ENCODE measurements at regions not wholly inside any gene's neighbourhood (a gene's known extent, or its start where the extent isn't known, plus 50 kb on each side); places are given as distances from the start of the nearest gene placed in this dataset.

DNA sequence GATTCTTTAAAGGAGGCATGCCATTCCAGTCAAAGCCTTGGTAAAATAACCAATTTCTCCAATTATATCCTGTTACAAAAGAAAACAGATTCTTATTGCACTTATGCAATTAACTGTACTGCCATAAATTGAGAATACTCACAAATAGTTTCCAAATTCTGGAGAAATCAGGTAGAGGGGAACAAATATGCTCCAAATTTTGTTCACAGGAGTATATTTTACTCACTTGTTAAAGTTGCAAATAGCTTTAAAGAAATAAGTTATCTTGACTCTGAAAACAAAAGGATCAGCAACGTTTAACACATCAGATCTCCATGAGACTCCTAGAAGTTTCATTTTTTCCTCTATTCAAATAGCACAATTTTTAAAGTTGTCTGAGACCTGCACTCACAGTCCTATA is 712.1 kb upstream of the ARRDC4 start:
- Mint-ChIP-seq H3K27me3 (no peaks in the 10 kb centered on the region), H3K27ac (no peak overlapping the region), H3K4me1 (no peaks in the 10 kb centered on the region), H3K4me3 (no peak overlapping the region), H3K9me3 (peaks cover 5 to 9% of the 10 kb centered on the region in 2 donors), H3K36me3 (no peaks in the 10 kb centered on the region)
- no peak for ATAC-seq (replicated peaks)
- no peak for DNase-seq

- no peak overlapping the region for H3K27ac Mint-ChIP-seq
- H3K27me3 Mint-ChIP-seq, result no peaks in the 10 kb centered on the region
- no peak overlapping the region for H3K4me3 Mint-ChIP-seq
- H3K9me3 Mint-ChIP-seq, result peaks cover 2 to 4% of the 10 kb centered on the region in 2 donors
- no peaks in the 10 kb centered on the region for H3K36me3 Mint-ChIP-seq
- DNase-seq (no peak), ATAC-seq (replicated peaks) (no peak)
- no peaks in the 10 kb centered on the region for H3K4me1 Mint-ChIP-seq
Measured at GRCh38 chr15:97259943-97260342, 700.6 kb upstream of the ARRDC4 start.

DNA sequence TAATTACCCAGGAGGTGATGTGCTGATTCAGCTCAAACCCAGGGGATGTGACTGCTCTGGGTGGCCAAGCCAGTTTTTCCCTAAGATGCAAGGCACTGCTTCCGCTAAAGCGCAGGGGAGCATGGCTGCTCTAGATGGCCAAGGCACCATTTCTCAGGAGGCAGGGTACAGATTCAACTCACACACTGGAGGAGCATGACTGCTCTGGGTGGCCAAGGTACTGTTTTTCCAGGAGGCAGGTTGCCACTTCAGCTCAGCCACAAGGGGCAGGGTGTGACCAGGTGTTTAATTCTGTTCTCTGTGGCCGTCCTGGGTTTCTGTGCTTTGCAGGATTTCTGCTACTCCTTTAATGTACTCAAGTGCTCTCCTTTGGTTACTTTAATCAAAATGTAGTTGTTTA is 659.3 kb upstream of the ARRDC4 start:
- Mint-ChIP-seq H3K27ac (no peak overlapping the region), H3K4me1 (no peaks in the 10 kb centered on the region), H3K27me3 (no peaks in the 10 kb centered on the region), H3K4me3 (no peak overlapping the region), H3K9me3 (peaks cover 0 to 4% of the 10 kb centered on the region in 2 donors), H3K36me3 (no peaks in the 10 kb centered on the region)
- ATAC-seq (replicated peaks) (no peak), DNase-seq (no peak)

- Mint-ChIP-seq H3K36me3 (no peaks in the 10 kb centered on the region), H3K27ac (no peak overlapping the region), H3K4me1 (no peaks in the 10 kb centered on the region), H3K9me3 (peaks cover 3 to 7% of the 10 kb centered on the region in 2 donors), H3K4me3 (no peak overlapping the region), H3K27me3 (no peaks in the 10 kb centered on the region)
- ATAC-seq (replicated peaks) (no peak), DNase-seq (no peak)
Measured at GRCh38 chr15:97316362-97316761, 644.1 kb upstream of the ARRDC4 start.

DNA sequence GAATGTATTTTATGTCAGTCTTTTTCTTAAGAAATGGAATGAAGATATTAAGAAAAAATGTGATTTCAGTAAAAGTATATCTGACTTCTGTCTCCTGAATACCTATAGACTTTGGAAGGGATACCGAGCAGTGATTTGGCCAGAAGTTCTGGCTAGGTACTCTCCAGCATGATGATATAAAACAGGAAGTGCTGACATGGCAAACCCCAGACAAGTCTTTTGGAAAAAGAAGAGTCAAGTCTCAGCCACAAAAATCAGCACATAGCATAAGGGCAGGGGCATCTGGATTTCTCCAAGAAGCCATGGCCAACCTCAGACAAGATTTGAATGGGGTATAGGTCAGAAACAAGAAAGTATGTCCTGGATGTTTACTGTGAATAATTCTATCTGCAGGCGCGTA is 643.3 kb upstream of the ARRDC4 start:
- Mint-ChIP-seq H3K4me1 (no peaks in the 10 kb centered on the region), H3K27me3 (no peaks in the 10 kb centered on the region), H3K36me3 (no peaks in the 10 kb centered on the region), H3K27ac (no peak overlapping the region), H3K9me3 (peaks cover 3 to 7% of the 10 kb centered on the region in 2 donors), H3K4me3 (no peak overlapping the region)
- ATAC-seq (replicated peaks), result no peak
- DNase-seq, result no peak

DNA sequence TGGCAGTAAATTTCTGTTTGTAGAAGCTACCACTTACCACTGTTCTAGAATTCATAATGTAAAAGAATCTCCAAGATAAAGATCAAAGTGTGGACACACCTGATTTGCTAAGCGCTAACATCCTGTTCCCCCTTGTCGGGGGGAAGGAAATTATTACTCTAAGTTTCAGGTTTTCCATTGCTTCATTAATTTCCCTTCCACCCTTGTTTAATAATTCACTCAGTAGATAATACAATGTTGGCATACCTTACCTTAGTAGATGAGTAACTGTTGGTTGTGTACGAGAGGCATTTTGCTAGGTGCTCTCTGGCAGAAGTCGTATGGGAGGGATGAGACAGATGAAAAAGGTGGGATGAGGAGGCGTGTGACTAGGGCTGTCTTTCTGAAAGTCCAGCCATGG is 641.2 kb upstream of the ARRDC4 start:
- H3K27ac Mint-ChIP-seq, result no peak overlapping the region
- no peak overlapping the region for H3K4me3 Mint-ChIP-seq

GRCh38 chr15:97346221-97346620 is 614.3 kb upstream of the ARRDC4 start:
- ATAC-seq (replicated peaks) (no peak), DNase-seq (no peak)
- Mint-ChIP-seq H3K36me3 (no peaks in the 10 kb centered on the region), H3K27ac (no peak overlapping the region), H3K27me3 (no peaks in the 10 kb centered on the region), H3K4me3 (no peak overlapping the region), H3K4me1 (no peaks in the 10 kb centered on the region), H3K9me3 (peaks cover 3% of the 10 kb centered on the region in 2 donors)

More for the DNA sequence above, 641.2 kb upstream of the ARRDC4 start:
- no peaks in the 10 kb centered on the region for H3K4me1 Mint-ChIP-seq
- H3K27me3 Mint-ChIP-seq, result no peaks in the 10 kb centered on the region
- no peaks in the 10 kb centered on the region for H3K36me3 Mint-ChIP-seq
- no peak for ATAC-seq (replicated peaks)
- peaks cover 2 to 11% of the 10 kb centered on the region in 2 donors for H3K9me3 Mint-ChIP-seq
- DNase-seq, result no peak

- H3K27ac Mint-ChIP-seq, result no peak overlapping the region
- no peak overlapping the region for H3K4me3 Mint-ChIP-seq
- no peaks in the 10 kb centered on the region for H3K36me3 Mint-ChIP-seq
- peaks cover 3 to 7% of the 10 kb centered on the region in 2 donors for H3K9me3 Mint-ChIP-seq
- no peaks in the 10 kb centered on the region for H3K27me3 Mint-ChIP-seq
- no peak for ATAC-seq (replicated peaks)
- no peak for DNase-seq
- no peaks in the 10 kb centered on the region for H3K4me1 Mint-ChIP-seq
Measured at GRCh38 chr15:97350813-97351212, 609.7 kb upstream of the ARRDC4 start.

- no peaks in the 10 kb centered on the region for H3K36me3 Mint-ChIP-seq
- no peaks in the 10 kb centered on the region for H3K4me1 Mint-ChIP-seq
- peaks cover 0 to 3% of the 10 kb centered on the region in 2 donors for H3K9me3 Mint-ChIP-seq
- no peak overlapping the region for H3K27ac Mint-ChIP-seq
- H3K27me3 Mint-ChIP-seq, result no peaks in the 10 kb centered on the region
- ATAC-seq (replicated peaks) (no peak), DNase-seq (no peak)
- no peak overlapping the region for H3K4me3 Mint-ChIP-seq
Measured at GRCh38 chr15:97383516-97383915, 577.0 kb upstream of the ARRDC4 start.

DNA sequence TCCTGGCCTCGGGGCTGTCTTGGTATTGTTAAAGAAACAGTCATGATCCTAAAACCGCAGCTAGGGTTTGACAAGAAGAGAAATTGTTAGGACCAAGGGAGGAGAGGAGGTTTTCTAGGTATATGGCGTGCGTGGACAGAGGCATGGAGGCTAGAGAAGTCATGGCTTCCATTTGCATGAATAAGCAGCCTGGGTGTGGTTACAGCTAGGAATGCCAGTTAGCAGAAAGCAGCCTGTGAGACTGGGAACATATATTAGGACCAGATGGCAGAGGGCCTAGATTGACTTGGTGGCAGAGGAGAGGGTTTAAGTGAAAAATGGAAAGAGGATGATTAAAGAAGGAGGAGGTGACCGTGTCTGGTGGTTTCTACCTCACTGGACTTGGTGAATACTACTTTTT is 573.6 kb upstream of the ARRDC4 start:
- Mint-ChIP-seq H3K27ac (no peak overlapping the region), H3K4me3 (no peak overlapping the region), H3K36me3 (no peaks in the 10 kb centered on the region), H3K9me3 (peaks cover 0 to 3% of the 10 kb centered on the region in 2 donors), H3K27me3 (no peaks in the 10 kb centered on the region), H3K4me1 (no peaks in the 10 kb centered on the region)
- ATAC-seq (replicated peaks) (no peak), DNase-seq (no peak)

- Mint-ChIP-seq H3K36me3 (no peaks in the 10 kb centered on the region), H3K9me3 (peaks cover 0 to 1% of the 10 kb centered on the region in 2 donors), H3K4me1 (no peaks in the 10 kb centered on the region), H3K27ac (no peak overlapping the region), H3K27me3 (no peaks in the 10 kb centered on the region), H3K4me3 (no peak overlapping the region)
- DNase-seq (no peak), ATAC-seq (replicated peaks) (no peak)
Measured at GRCh38 chr15:97401195-97401594, 559.3 kb upstream of the ARRDC4 start.

GRCh38 chr15:97401970-97402369 is 558.5 kb upstream of the ARRDC4 start:
- Mint-ChIP-seq H3K27ac (no peak overlapping the region), H3K4me3 (no peak overlapping the region), H3K27me3 (no peaks in the 10 kb centered on the region), H3K9me3 (peaks cover 0 to 1% of the 10 kb centered on the region in 2 donors), H3K4me1 (no peaks in the 10 kb centered on the region), H3K36me3 (no peaks in the 10 kb centered on the region)
- ATAC-seq (replicated peaks) (no peak), DNase-seq (no peak)

DNA sequence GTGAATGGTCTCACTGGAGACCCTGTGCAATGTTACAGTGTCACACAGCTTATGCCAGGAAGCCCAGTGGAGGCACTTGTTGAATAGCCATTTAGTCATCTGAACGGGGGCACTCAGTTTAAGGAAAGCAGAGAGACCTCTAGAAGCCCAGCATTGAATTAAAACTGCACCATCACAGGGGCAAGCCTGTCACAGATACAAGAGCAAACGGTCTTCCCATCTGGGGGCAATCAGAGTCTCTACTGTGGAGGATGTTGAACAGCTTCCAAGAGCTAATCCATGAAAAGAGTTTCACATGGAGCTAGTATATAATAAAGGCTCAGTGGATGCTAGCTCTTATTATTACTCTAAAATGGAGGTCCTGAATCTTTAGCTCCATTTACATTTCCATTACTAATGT is 553.7 kb upstream of the ARRDC4 start:
- ATAC-seq (replicated peaks) (no peak), DNase-seq (no peak)
- no peak overlapping the region for H3K27ac Mint-ChIP-seq
- H3K9me3 Mint-ChIP-seq, result peaks cover 1 to 4% of the 10 kb centered on the region in 2 donors
- no peaks in the 10 kb centered on the region for H3K27me3 Mint-ChIP-seq
- H3K4me1 Mint-ChIP-seq, result no peaks in the 10 kb centered on the region
- no peaks in the 10 kb centered on the region for H3K36me3 Mint-ChIP-seq
- H3K4me3 Mint-ChIP-seq, result no peak overlapping the region

DNA sequence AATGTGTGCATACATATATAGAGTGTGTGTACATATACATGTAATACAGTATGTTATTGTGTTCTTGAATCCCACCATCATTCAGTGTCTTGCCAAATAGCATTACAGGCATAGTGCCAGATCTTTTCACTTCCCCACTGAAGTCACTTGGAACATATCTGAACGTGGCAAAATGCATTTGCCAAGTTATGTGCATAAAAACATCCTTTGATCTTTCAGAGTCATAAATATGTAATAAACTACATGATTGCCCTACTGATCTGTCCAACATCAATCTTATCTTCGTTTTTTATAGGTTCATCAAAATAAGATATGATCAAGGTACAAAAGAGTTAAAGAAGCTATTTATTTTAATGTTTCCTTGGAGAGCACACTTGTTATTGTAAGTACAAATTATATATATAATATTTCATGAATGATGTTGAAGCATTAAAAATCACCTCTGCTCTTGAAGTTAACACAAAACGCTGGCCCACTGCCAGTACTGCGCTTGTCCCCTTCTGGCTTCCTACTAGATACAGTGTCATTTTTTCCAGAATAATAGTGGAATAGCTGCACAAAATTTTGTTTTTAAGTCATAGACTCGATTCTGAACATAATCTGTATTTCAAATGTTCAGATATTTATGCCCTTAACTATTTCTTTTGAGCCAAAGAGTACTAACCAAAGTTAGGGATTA is 549.5 kb upstream of the ARRDC4 start:
- Mint-ChIP-seq H3K9me3 (peaks cover under 1 to 4% of the 10 kb centered on the region in 2 donors), H3K27me3 (no peaks in the 10 kb centered on the region), H3K27ac (no peak overlapping the region), H3K36me3 (no peaks in the 10 kb centered on the region), H3K4me1 (no peaks in the 10 kb centered on the region), H3K4me3 (no peak overlapping the region)
- ATAC-seq (replicated peaks) (no peak), DNase-seq (no peak)

DNA sequence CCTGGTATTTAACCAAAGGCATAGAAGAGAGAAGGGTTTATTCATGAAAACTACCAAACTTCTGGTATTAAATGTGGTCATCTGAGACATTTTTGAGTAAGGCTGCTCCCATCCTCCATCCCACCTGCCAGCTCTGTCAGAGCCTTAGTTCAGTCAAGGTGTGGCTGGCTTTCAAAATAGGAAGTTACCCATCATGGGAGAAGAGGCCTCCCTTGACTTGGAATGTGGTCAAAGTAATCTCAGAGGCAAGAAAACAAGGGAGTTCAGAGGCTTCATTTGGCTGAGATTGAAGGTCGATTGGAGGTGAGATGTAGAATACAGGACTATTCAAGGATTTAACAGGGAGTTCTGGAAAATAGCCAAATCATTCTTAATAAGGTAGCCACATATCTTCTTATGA is 540.4 kb upstream of the ARRDC4 start:
- ATAC-seq (replicated peaks) (no peak), DNase-seq (no peak)
- no peak overlapping the region for H3K4me3 Mint-ChIP-seq
- H3K9me3 Mint-ChIP-seq, result peaks cover 6 to 9% of the 10 kb centered on the region in 2 donors
- H3K4me1 Mint-ChIP-seq, result no peaks in the 10 kb centered on the region
- no peak overlapping the region for H3K27ac Mint-ChIP-seq
- no peaks in the 10 kb centered on the region for H3K36me3 Mint-ChIP-seq
- no peaks in the 10 kb centered on the region for H3K27me3 Mint-ChIP-seq

DNA sequence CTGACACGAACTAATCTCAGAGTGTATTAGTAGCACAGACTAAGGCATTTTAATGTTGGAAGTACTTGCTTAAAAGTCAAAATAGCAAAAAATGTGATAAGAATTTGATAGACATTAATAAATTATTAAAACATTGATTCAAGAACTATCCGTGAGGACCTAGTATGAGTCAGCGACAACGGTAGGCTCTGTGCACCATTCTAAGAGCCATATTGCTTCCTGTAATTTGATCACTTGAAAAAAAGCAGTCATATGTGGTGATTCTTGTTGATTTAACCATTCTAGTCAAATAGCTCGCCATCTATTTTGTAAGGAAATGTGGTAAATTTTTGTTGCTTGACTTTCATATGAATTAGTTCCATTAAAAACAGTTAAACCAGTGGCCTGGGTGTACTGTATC is 534.9 kb upstream of the ARRDC4 start:
- H3K27me3 Mint-ChIP-seq, result no peaks in the 10 kb centered on the region
- H3K4me3 Mint-ChIP-seq, result no peak overlapping the region
- no peak for DNase-seq

More for the DNA sequence above, 534.9 kb upstream of the ARRDC4 start:
- H3K9me3 Mint-ChIP-seq, result peaks cover 0 to under 1% of the 10 kb centered on the region in 2 donors
- no peaks in the 10 kb centered on the region for H3K4me1 Mint-ChIP-seq
- H3K36me3 Mint-ChIP-seq, result no peaks in the 10 kb centered on the region
- no peak for ATAC-seq (replicated peaks)
- no peak overlapping the region for H3K27ac Mint-ChIP-seq

All from stimulated activated naive B cell treated with anti-CD40 and anti-IgM and Interleukin-4, amounts not matched to agents 10 μg/mL and 1 μg/mL and 100 μg/mL, for 72 hours (primary cell).